K562 (cell line): ENCODE measurements at regions not wholly inside any gene's neighbourhood (a gene's known extent, or its start where the extent isn't known, plus 50 kb on each side); places are given as distances from the start of the nearest gene placed in this dataset.

Source experiments
- ATAC-seq: fragments of 200-7000 bp; cut with Tn5 transposase; 3 replicates; pipeline ENCODE4 v1.9.1; 2020; ENCODE audit warnings: moderate library complexity
- BruUV-seq: library from RNA; stranded (reverse); fragments of 400-500 nt; replicated peaks from 2 replicates; lab custom pipeline; 2021; lab: Mats Ljungman, UMichigan
- CTCF ChIA-PET: fragments of 300-600 bp; formaldehyde crosslinking; extraction: SDS; loops from one replicate; lab custom pipeline; 2021; ENCODE audit warnings: low intra/inter-chr PET ratio; lab: Yijun Ruan, JAX
- POLR2A ChIA-PET: fragments of 300-600, 350-650 bp; sonication (Branson Sonifier 250); formaldehyde crosslinking; extraction: SDS; loops from one replicate; lab custom pipeline; 2021; ENCODE audit warnings: antibody characterized with exemption, inconsistent platforms; lab: Yijun Ruan, JAX
- DNase-seq, 4 experiments: peaks; one replicate each; pipeline versions ENCODE4 v3.0.0 to v3.0.0-alpha.2; 2011 to 2018; ENCODE audit warnings: low spot score in 3 of 4, mixed read lengths in 3 of 4; ENCODE audit errors: extremely low read depth in 1 of 4
- FAIRE-seq: peaks from 2 replicates; lab custom pipeline; 2011; peaks lifted over from hg19 to GRCh38; lab: Jason Lieb, UNC
- H2AFZ ChIP-seq: 2 replicates; pipeline ENCODE4 v1.6.0; 2011; ENCODE audit warnings: low read depth, low read length, control low read depth, inconsistent platforms
- H3K27ac ChIP-seq: fragments of 200-600 bp; 3 replicates; pipeline ENCODE4 v1.8.0; 2011; ENCODE audit warnings: low read depth, mild to moderate bottlenecking, control low read depth, inconsistent platforms, low read length, moderate library complexity, mixed read lengths; ENCODE audit errors: extremely low read depth
- H3K27me3 ChIP-seq, 2 experiments: fragments of 300-600 bp in 1 of 2; 2 replicates in 1 of 2; 3 replicates in 1 of 2; pipeline versions ENCODE4 v1.6.0 to v1.8.0; 2011; ENCODE audit warnings: inconsistent platforms in 2 of 2, low read length in 2 of 2, mild to moderate bottlenecking in 1 of 2, mixed read lengths in 1 of 2, moderate library complexity in 1 of 2; ENCODE audit not compliant: control insufficient read depth in 2 of 2, insufficient read depth in 2 of 2
- H3K36me3 ChIP-seq: fragments of 300-600 bp; 3 replicates; pipeline ENCODE4 v1.8.0; 2011; ENCODE audit warnings: mild to moderate bottlenecking, low read length, inconsistent platforms; ENCODE audit not compliant: control insufficient read depth, insufficient read depth
- H3K4me1 ChIP-seq, 2 experiments: fragments of 200-600 bp in 1 of 2; replicated peaks in 1 of 2; 2 replicates in 1 of 2; 3 replicates in 1 of 2; pipeline versions ENCODE4 v1.5.1 to v1.8.0; 2011; ENCODE audit warnings: inconsistent platforms in 2 of 2, low read length in 2 of 2, mild to moderate bottlenecking in 1 of 2, mixed read lengths in 1 of 2, moderate library complexity in 1 of 2; ENCODE audit not compliant: control insufficient read depth in 2 of 2, insufficient read depth in 2 of 2
- H3K4me2 ChIP-seq: 2 replicates; pipeline ENCODE4 v1.6.1; 2011; ENCODE audit warnings: low read length, control low read depth, inconsistent platforms, mixed read lengths; ENCODE audit not compliant: insufficient read depth
- H3K4me3 ChIP-seq: fragments of 200-600 bp; sonication (generic), shearing (Covaris generic); 2 replicates; pipeline ENCODE4 v1.5.1; 2016; ENCODE audit warnings: control low read depth, inconsistent platforms
- H3K79me2 ChIP-seq: fragments of 200-600 bp; 3 replicates; pipeline ENCODE4 v1.8.0; 2011; ENCODE audit warnings: low read length, inconsistent platforms; ENCODE audit not compliant: control insufficient read depth, insufficient read depth
- H3K9ac ChIP-seq, 2 experiments: 2 replicates each; pipeline versions ENCODE4 v1.6.0 to v1.6.1; 2011; ENCODE audit warnings: low read depth in 2 of 2, low read length in 2 of 2, control low read depth in 1 of 2, inconsistent platforms in 1 of 2, mild to moderate bottlenecking in 1 of 2, mixed read lengths in 1 of 2; ENCODE audit not compliant: insufficient read depth in 1 of 2
- H3K9me1 ChIP-seq: one replicate; pipeline ENCODE4 v1.6.0; 2011; ENCODE audit warnings: inconsistent platforms, mild to moderate bottlenecking, low read length, moderate library complexity; ENCODE audit not compliant: control insufficient read depth, insufficient read depth
- H3K9me3 ChIP-seq: replicated peaks from 2 replicates; pipeline ENCODE4 v1.5.1; 2011; ENCODE audit warnings: low read depth, low read length, inconsistent platforms; ENCODE audit not compliant: control insufficient read depth, insufficient read depth
- H4K20me1 ChIP-seq: replicated peaks from 2 replicates; pipeline ENCODE4 v1.6.1; 2011; ENCODE audit warnings: low read length, inconsistent platforms, mixed read lengths; ENCODE audit not compliant: control insufficient read depth, insufficient read depth
- ETV5 ChIP-seq: sonication (generic); formaldehyde crosslinking; IDR thresholded peaks from 2 replicates; pipeline ENCODE4 v1.4.0; 2020; ENCODE audit warnings: low read depth, mild to moderate bottlenecking, missing genetic modification reagents
- FUS ChIP-seq: fragments of 200-400 bp; formaldehyde crosslinking; optimal IDR thresholded peaks from 2 replicates; pipeline ENCODE3; 2017; ENCODE audit warnings: low read depth, low read length
- HNRNPK ChIP-seq: fragments of 200-400 bp; formaldehyde crosslinking; IDR thresholded peaks from one replicate; pipeline ENCODE4 v1.6.1; 2018; ENCODE audit warnings: mild to moderate bottlenecking, low read depth, low read length; ENCODE audit not compliant: poor library complexity, severe bottlenecking
- MAFG ChIP-seq: fragments of 450-650 bp; conservative IDR thresholded peaks from 2 replicates; pipeline ENCODE4 v1.6.1; 2016; ENCODE audit warnings: missing genetic modification characterization, missing compliant biosample characterization
- PTTG1 ChIP-seq: fragments of 450-650 bp; IDR thresholded peaks from 2 replicates; pipeline ENCODE4 v1.6.1; 2016; ENCODE audit warnings: low read depth, mild to moderate bottlenecking, missing genetic modification characterization, missing compliant biosample characterization
- SRSF9 ChIP-seq: fragments of 200-400 bp; formaldehyde crosslinking; IDR thresholded peaks from 2 replicates; pipeline ENCODE4 v1.6.1; 2017; ENCODE audit warnings: low read depth, low read length, borderline replicate concordance
- ZNF347 ChIP-seq: fragments of 450-650 bp; formaldehyde crosslinking; IDR thresholded peaks from 2 replicates; pipeline ENCODE4 v1.4.0; 2020; ENCODE audit warnings: low read depth, mild to moderate bottlenecking, moderate library complexity
- ZNF431 ChIP-seq: sonication (generic); formaldehyde crosslinking; IDR thresholded peaks from 2 replicates; pipeline ENCODE4 v1.8.0; 2022; ENCODE audit warnings: mild to moderate bottlenecking, missing genetic modification reagents
- ZNF766 ChIP-seq: fragments of 200-800 bp; sonication (Bioruptor generic); conservative IDR thresholded peaks from 2 replicates; pipeline ENCODE4 v1.6.1; 2016; ENCODE audit warnings: missing genetic modification characterization, missing compliant biosample characterization
- WGBS: fragments of 100-300 bp; shearing (Covaris generic); methylation state at CpG from one replicate; pipeline ENCODE4 v1.1.6; 2016; ENCODE audit warnings: low coverage, mixed read lengths; ENCODE audit not compliant: insufficient coverage; ENCODE audit errors: missing lambda C conversion rate; 5-methylcytosine and 5-hydroxymethylcytosine counted together
- in situ Hi-C: fragments of 300-500 bp; cut with MboI; formaldehyde crosslinking; loops from 4 replicates; pipeline ENCODE4 v1.15.0; 2018; ENCODE audit warnings: inconsistent platforms, mixed read lengths
- intact Hi-C: fragments of 100-400 bp; cut with micrococcal nuclease; formaldehyde crosslinking; loops from 2 replicates; pipeline ENCODE4 v1.14.2; 2022

GRCh38 chr4:28251831-28252230 is 1391.2 kb downstream of the STIM2 start:
- no peak overlapping the region for H2AFZ ChIP-seq
- intact Hi-C loops, result no loop called here
- ATAC-seq, result no peak
- H3K79me2 ChIP-seq, result no peaks in the 10 kb centered on the region
- no peak for FAIRE-seq
- no peaks in the 10 kb centered on the region for H3K27me3 ChIP-seq
- POLR2A ChIA-PET, result no interaction called here
- TF ChIP-seq ETV5 (CRISPR knock-in tag), result no peak
- TF ChIP-seq PTTG1 (tag), result no peak
- no peak for TF ChIP-seq FUS
- no peak for TF ChIP-seq MAFG
- TF ChIP-seq HNRNPK, result no peak
- TF ChIP-seq SRSF9, result no peak
- TF ChIP-seq ZNF431 (CRISPR knock-in tag), result no peak
- no peak for TF ChIP-seq ZNF766 (CRISPR knock-in tag)
- TF ChIP-seq ZNF347, result no peak
- no peak overlapping the region for H3K4me2 ChIP-seq
- H3K9ac ChIP-seq, result no peak overlapping the region
- WGBS, result 0% methylated on average over 2 of the region's 2 CpGs
- no peaks in the 10 kb centered on the region for H3K9me1 ChIP-seq
- H3K27ac ChIP-seq, result no peak overlapping the region
- H3K4me3 ChIP-seq, result no peak overlapping the region
- no peaks in the 10 kb centered on the region for H4K20me1 ChIP-seq
- no peak for DNase-seq
- H3K36me3 ChIP-seq, result no peaks in the 10 kb centered on the region
- H3K4me1 ChIP-seq, result no peaks in the 10 kb centered on the region
- CTCF ChIA-PET, result no interaction called here
- in situ Hi-C loops, result no loop called here
- H3K9me3 ChIP-seq, result no peaks in the 10 kb centered on the region
- no TSS peak for BruUV-seq
